ENCODE measurements at regions not wholly inside any gene's neighbourhood (a gene's known extent, or its start where the extent isn't known, plus 50 kb on each side); places are given as distances from the start of the nearest gene placed in this dataset.

DNA sequence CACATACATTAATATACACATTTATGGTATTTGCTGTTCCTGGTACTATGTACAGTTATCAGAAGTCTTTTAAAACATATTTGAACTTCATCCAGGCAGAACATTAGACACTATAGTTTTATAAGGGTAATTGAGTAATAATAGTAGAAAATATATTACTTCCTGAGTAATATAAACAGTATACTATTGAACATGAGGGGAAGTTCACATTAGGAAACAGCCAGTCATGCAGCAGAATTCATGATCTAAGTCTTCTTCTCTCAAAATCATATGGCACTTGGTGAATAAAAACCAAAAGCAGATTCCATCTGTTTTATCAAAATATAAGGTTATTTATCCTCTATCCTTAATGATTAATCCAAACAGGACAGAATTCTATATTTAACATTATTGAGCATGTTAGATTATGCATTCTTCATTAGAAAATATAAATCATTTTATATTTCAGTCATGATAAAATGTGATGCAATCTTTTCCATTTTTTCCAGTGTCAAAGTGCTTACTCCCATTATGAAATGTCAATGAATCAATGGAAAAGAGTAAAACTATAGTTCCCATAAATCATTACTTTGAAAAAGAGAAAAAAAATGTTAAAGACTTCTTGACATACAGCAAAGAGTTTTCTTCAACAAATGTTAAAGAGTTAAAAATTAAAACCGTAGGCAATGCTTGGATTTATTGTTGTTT is 584.3 kb upstream of the TUSC1 start:
- H3K27me3 Mint-ChIP-seq (ENCODE audit: low read depth) = no peaks in the 10 kb centered on the region
- H3K36me3 Mint-ChIP-seq (ENCODE audit: low read depth) = peaks cover 3% of the 10 kb centered on the region
- peak overlapping the region; percentile 65 for H3K27ac Mint-ChIP-seq (ENCODE audit: unreplicated experiment)
- H3K4me3 Mint-ChIP-seq (ENCODE audit: unreplicated experiment) = no peak overlapping the region
- H3K4me1 Mint-ChIP-seq (ENCODE audit: low read depth) = peaks cover 63% of the 10 kb centered on the region
- peaks cover 13% of the 10 kb centered on the region for H3K9me3 Mint-ChIP-seq (ENCODE audit: low read depth)
- DNase-seq (ENCODE audit: low spot score) = no peak
- TF ChIP-seq, protein P1, sequence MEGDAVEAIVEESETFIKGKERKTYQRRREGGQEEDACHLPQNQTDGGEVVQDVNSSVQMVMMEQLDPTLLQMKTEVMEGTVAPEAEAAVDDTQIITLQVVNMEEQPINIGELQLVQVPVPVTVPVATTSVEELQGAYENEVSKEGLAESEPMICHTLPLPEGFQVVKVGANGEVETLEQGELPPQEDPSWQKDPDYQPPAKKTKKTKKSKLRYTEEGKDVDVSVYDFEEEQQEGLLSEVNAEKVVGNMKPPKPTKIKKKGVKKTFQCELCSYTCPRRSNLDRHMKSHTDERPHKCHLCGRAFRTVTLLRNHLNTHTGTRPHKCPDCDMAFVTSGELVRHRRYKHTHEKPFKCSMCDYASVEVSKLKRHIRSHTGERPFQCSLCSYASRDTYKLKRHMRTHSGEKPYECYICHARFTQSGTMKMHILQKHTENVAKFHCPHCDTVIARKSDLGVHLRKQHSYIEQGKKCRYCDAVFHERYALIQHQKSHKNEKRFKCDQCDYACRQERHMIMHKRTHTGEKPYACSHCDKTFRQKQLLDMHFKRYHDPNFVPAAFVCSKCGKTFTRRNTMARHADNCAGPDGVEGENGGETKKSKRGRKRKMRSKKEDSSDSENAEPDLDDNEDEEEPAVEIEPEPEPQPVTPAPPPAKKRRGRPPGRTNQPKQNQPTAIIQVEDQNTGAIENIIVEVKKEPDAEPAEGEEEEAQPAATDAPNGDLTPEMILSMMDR (IDR thresholded peaks at IDR 0.05) = no peak

DNA sequence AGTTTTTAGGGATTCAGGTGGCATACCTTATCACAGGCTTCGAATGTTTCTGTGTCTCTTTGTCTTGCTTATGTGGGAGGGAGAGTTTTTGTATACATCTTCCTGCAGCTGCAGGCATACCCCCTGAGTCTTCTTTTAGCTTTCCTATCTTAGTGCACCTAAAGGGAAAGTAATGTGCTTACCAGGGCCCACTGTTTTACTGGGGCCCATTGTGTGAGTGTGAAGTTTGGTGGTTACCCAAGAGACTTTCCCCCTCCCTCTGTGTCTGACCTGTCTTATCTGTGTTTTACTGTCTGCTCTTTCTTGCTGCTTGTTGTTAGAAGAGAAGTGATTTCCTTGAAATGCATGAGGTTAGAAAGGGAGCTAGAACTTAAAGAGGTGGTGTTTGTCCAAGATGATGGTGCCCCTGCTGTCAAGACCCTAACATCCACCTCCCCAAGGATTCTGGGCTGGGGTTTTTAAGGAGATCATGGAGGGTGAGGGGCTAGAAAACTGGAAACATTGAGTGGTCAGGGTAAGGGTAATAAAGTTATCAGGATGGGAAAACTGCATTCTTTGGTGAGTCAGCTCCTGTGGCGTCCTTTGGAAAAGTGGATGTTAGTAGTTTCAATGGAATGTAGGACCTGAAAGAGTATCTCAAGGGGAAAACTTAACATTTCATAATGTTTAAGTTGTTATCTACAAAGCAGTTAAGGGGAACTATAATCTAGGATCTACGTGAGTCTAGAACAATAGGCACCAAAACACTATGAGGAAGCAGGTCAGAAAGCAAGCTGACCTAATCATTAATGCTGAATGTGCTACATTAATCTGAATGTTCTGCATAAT is 583.5 kb upstream of the TUSC1 start:
- peak overlapping the region; percentile 3 for H3K4me3 Mint-ChIP-seq (ENCODE audit: unreplicated experiment)
- peaks cover 66% of the 10 kb centered on the region for H3K4me1 Mint-ChIP-seq (ENCODE audit: low read depth)
- H3K36me3 Mint-ChIP-seq (ENCODE audit: low read depth) = peaks cover 3% of the 10 kb centered on the region
- no peaks in the 10 kb centered on the region for H3K27me3 Mint-ChIP-seq (ENCODE audit: low read depth)
- TF ChIP-seq, protein P1 (IDR thresholded peaks at IDR 0.05) = no peak
- H3K27ac Mint-ChIP-seq (ENCODE audit: unreplicated experiment) = peak overlapping the region; percentile 86
- peaks cover 13% of the 10 kb centered on the region for H3K9me3 Mint-ChIP-seq (ENCODE audit: low read depth)
- DNase-seq (ENCODE audit: low spot score) = no peak

DNA sequence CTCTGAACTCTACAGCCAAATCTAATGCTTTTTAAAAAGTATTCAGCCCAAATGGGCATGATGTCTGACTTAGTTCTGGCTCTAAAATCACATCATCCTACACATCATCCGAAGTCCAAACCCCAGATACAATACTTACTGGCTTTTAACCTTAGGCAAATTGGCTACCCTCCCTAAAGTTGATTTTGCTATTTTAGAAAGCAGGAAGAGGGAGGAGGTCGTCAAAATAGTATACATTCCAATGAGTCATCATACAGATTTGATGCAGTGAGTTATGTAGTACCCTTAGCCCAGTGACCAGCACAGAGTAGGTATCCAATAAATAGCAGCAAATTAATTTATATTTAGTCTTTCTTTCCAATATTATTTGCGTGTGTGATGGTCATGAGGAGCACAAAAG is 582.0 kb upstream of the TUSC1 start:
- Mint-ChIP-seq H3K36me3 (ENCODE audit: low read depth) (peaks cover 3% of the 10 kb centered on the region), H3K4me1 (ENCODE audit: low read depth) (peaks cover 53% of the 10 kb centered on the region), H3K27me3 (ENCODE audit: low read depth) (no peaks in the 10 kb centered on the region), H3K4me3 (ENCODE audit: unreplicated experiment) (no peak overlapping the region), H3K9me3 (ENCODE audit: low read depth) (peaks cover 13% of the 10 kb centered on the region), H3K27ac (ENCODE audit: unreplicated experiment) (peak overlapping the region; percentile 37)
- TF ChIP-seq, protein P1 (IDR thresholded peaks at IDR 0.05) = no peak
- DNase-seq (ENCODE audit: low spot score) = no peak

DNA sequence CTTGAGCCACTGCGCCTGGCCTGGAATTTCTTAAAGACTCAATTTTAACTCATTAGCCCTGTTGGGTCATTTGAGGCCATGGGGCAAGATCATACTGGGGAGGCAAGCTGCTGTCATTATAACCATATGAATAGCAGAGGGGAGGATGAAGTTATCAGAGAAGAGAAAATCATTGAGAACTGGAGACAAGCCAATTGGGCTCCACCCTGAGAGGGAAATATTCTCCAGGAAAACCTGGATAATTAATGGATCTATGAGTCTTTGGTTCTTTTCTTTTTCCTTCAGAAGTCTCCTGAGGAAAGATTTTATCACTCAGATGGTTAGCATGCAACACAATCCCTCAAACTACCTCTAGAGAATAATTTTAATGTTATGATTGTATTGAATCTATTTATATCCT is 569.6 kb upstream of the TUSC1 start:
- TF ChIP-seq, protein P1 (IDR thresholded peaks at IDR 0.05) = no peak
- no peaks in the 10 kb centered on the region for H3K27me3 Mint-ChIP-seq (ENCODE audit: low read depth)
- peaks cover 7% of the 10 kb centered on the region for H3K9me3 Mint-ChIP-seq (ENCODE audit: low read depth)
- H3K4me1 Mint-ChIP-seq (ENCODE audit: low read depth) = peaks cover 17% of the 10 kb centered on the region
- no peak overlapping the region for H3K27ac Mint-ChIP-seq (ENCODE audit: unreplicated experiment)
- DNase-seq (ENCODE audit: low spot score) = no peak
- no peak overlapping the region for H3K4me3 Mint-ChIP-seq (ENCODE audit: unreplicated experiment)
- H3K36me3 Mint-ChIP-seq (ENCODE audit: low read depth) = peaks cover 2% of the 10 kb centered on the region

DNA sequence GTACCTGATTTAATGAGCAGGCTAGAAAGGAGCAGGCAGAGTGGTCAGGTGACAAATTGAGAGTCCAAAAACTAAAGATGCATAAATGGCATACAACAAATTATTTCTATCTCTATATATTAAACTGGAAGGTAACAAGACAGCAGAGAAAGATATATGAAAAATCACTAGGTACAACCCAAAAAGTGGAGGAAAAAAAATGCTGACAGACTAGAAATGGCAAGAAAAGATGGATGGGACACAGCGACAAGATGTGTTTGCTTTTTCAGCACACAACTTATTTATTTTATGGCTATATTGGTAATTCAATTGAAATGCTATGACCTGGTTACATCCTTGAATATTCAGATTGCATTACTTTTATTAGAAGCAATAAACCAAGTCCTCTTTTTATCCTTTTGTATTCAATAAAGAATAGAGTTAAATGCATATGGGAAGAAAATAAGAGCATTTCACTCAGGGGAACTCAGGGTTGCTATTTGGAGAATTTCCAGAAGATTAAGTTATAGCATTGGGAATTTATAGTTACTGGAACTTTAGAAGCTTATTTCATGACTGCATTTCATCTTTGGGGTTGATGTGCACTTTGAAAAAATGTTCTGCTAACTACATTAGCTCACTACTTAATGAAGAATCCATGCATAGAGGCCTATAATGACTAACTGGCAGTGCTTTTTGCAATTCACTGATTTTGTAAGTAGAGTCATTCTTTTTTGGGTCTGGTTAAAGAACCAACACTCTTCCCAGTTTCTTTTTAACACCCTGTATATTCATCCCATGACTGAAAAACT is 566.6 kb upstream of the TUSC1 start:
- peaks cover 20% of the 10 kb centered on the region for H3K4me1 Mint-ChIP-seq (ENCODE audit: low read depth)
- no peaks in the 10 kb centered on the region for H3K36me3 Mint-ChIP-seq (ENCODE audit: low read depth)
- TF ChIP-seq, protein P1 (IDR thresholded peaks at IDR 0.05) = no peak
- no peak overlapping the region for H3K27ac Mint-ChIP-seq (ENCODE audit: unreplicated experiment)
- no peak for DNase-seq (ENCODE audit: low spot score)
- H3K9me3 Mint-ChIP-seq (ENCODE audit: low read depth) = peaks cover 7% of the 10 kb centered on the region
- H3K4me3 Mint-ChIP-seq (ENCODE audit: unreplicated experiment) = no peak overlapping the region
- H3K27me3 Mint-ChIP-seq (ENCODE audit: low read depth) = no peaks in the 10 kb centered on the region
